Testis (tissue), 2 donors: ENCODE measurements at regions not wholly inside any gene's neighbourhood (a gene's known extent, or its start where the extent isn't known, plus 50 kb on each side); places are given as distances from the start of the nearest gene placed in this dataset.

Experiments used
- DNase-seq: peaks from one replicate; pipeline ENCODE4 v3.0.0-alpha.2; 2019
- H3K27ac ChIP-seq, 2 donors: fragments of 200-600 bp; sonication (generic); one replicate each; pipeline ENCODE4 v1.5.1; 2019
- H3K27me3 ChIP-seq: fragments of 200-600 bp; sonication (generic); one replicate; pipeline ENCODE4 v1.5.1; 2019
- H3K36me3 ChIP-seq: fragments of 200-600 bp; sonication (generic); one replicate; pipeline ENCODE4 v1.5.1; 2017; ENCODE audit warnings: low read depth; ENCODE audit errors: missing control alignments
- H3K4me1 ChIP-seq: fragments of 200-600 bp; sonication (generic); one replicate; pipeline ENCODE4 v1.5.1; 2019
- H3K4me3 ChIP-seq, 2 donors: fragments of 200-600 bp; sonication (generic); one replicate each; pipeline ENCODE4 v1.5.1; 2017 to 2019
- H3K9me3 ChIP-seq: fragments of 200-600 bp; sonication (generic); one replicate; pipeline ENCODE4 v1.5.1; 2017
- CTCF ChIP-seq, 3 experiments: fragments of 450-650 bp in 2 of 3; fragments of 200-600 bp in 1 of 3; sonication (generic) in 1 of 3; IDR thresholded peaks; one replicate each; pipeline ENCODE4 v1.5.1; 2016 to 2019; ENCODE audit warnings: antibody characterized with exemption in 3 of 3, mild to moderate bottlenecking in 2 of 3, moderate library complexity in 1 of 3
- POLR2A ChIP-seq: fragments of 450-650 bp; IDR thresholded peaks from one replicate; pipeline ENCODE4 v1.6.1; 2017; ENCODE audit warnings: antibody characterized with exemption, mild to moderate bottlenecking, moderate library complexity
- WGBS, 2 donors: methylation state at CpG; one replicate each; pipeline ENCODE4 v1.1.5; 2018; 5-methylcytosine and 5-hydroxymethylcytosine counted together
- intact Hi-C: fragments of 100-400 bp; cut with DNase I; formaldehyde crosslinking; loops from one replicate; pipeline ENCODE4 v1.15.1; 2023; ENCODE audit warnings: low total_unique reads

DNA sequence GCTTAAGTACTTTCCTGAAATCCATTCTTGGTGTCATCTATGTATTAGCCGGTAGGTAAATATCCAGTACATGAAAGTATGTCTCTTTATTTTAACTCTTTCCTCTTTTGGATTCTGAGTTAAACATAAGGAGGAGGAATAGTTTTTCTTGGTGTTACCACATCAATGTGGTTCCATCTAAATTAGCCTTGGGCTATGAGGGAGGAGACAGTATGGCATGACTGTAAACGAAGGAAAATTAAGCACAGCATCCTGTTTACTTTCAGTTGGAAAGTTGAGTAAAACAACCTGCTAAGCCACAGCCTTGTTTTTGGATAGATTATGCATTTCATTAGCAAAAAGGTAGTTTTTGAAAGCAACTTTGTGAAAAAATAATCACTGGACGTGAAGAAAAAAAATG lies 693.0 kb upstream of the SOX9 start:
- Histone ChIP-seq H3K27me3 (no peaks in the 10 kb centered on the region), H3K9me3 (no peaks in the 10 kb centered on the region), H3K4me3 (no peak overlapping the region), H3K27ac (no peak overlapping the region), H3K4me1 (no peaks in the 10 kb centered on the region), H3K36me3 (no peaks in the 10 kb centered on the region)
- intact Hi-C loops = no loop called here
- 82 to 89% methylated on average over 3 of the region's 3 CpGs for WGBS, 2 donors
- no peak for DNase-seq
- TF ChIP-seq CTCF (IDR thresholded peaks at IDR 0.05) = no peak
- no peak for TF ChIP-seq POLR2A

- H3K27ac ChIP-seq = no peak overlapping the region
- intact Hi-C loops = no loop called here
Measured at GRCh38 chr17:71428897-71429296, 691.9 kb upstream of the SOX9 start.

GRCh38 chr17:71430281-71430680 lies 690.5 kb upstream of the SOX9 start:
- Histone ChIP-seq H3K36me3 (no peaks in the 10 kb centered on the region), H3K4me3 (no peak overlapping the region), H3K27ac (no peak overlapping the region), H3K27me3 (no peaks in the 10 kb centered on the region), H3K9me3 (no peaks in the 10 kb centered on the region), H3K4me1 (no peaks in the 10 kb centered on the region)
- no peak for TF ChIP-seq POLR2A
- no peak for TF ChIP-seq CTCF (IDR thresholded peaks at IDR 0.05)
- 91% methylated on average over 5 of the region's 5 CpGs for WGBS, 2 donors
- intact Hi-C loops = no loop called here
- DNase-seq = no peak

More at GRCh38 chr17:71428897-71429296, 691.9 kb upstream of the SOX9 start:
- no peaks in the 10 kb centered on the region for H3K4me1 ChIP-seq
- no peak for DNase-seq
- H3K4me3 ChIP-seq = no peak overlapping the region
- TF ChIP-seq POLR2A = no peak
- no peak for TF ChIP-seq CTCF (IDR thresholded peaks at IDR 0.05)
- no peaks in the 10 kb centered on the region for H3K27me3 ChIP-seq
- H3K9me3 ChIP-seq = no peaks in the 10 kb centered on the region
- no peaks in the 10 kb centered on the region for H3K36me3 ChIP-seq

DNA sequence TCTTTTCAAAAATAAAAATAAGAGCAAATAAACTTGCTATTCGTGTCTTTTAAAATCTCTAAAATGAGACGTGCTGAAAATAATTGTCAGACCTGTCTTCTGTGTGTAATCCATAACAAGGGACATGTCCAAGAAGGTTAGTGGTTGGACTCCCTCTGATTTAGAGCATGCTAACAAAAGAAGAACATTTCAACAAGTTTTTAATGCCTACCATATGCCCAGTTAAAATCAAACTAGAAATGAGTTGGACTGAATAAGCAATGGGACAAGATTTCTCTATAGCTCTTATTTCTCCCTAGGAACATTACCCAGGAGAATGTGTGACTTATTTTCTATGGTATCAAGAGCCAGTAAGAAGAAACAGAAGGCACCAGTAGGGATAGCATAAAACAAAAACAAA lies 689.7 kb upstream of the SOX9 start:
- WGBS, 2 donors = 81 to 91% methylated on average over 2 of the region's 2 CpGs
- Histone ChIP-seq H3K27me3 (no peaks in the 10 kb centered on the region), H3K4me3 (no peak overlapping the region), H3K27ac (no peak overlapping the region), H3K9me3 (no peaks in the 10 kb centered on the region), H3K4me1 (no peaks in the 10 kb centered on the region), H3K36me3 (no peaks in the 10 kb centered on the region)
- no peak for DNase-seq
- intact Hi-C loops = no loop called here
- no peak for TF ChIP-seq POLR2A
- TF ChIP-seq CTCF (IDR thresholded peaks at IDR 0.05) = no peak

DNA sequence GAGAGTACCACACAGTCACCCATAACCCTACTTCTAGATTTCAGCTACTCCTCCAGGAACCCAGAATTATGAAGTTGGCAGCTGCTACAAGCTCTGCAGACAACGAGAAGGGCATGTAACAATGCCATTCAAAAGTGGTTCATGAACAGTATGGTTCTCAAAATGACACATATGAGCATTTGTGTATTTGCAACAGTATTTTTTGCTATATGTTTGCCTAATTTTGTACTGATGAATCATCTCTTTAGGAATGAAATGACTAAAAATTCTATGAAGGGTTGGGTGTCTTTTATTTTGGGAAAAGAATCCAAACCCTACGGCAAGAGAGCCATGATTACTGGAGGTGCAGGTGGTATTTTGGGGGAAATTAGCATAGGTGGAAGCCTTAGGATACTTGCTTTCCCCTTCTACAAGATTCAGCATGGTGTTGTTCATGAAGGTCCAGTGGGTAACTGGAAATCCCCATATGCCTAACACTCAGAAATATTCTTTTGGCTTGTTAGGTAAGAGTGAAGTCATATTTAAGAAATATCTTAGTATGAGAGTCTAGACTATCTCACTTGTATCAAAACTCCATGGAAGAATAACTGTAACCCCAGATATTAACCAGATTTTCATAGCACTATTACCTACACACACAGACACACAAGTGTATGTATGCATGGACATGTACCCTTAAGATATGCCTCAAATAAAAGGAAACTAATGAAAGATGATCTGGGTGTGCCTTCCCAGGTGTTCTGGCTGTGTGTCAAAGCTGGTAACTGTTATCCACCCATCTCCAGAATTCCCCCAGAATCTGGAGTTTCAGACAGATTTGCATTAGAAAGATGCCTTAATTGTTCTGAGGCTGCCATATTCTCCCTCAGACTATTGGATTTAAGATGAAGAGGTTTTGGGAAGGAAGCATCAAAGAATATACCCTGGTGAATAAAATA lies 688.2 kb upstream of the SOX9 start:
- Histone ChIP-seq H3K27ac (no peak overlapping the region), H3K4me3 (no peak overlapping the region), H3K4me1 (no peaks in the 10 kb centered on the region), H3K27me3 (no peaks in the 10 kb centered on the region), H3K9me3 (no peaks in the 10 kb centered on the region), H3K36me3 (no peaks in the 10 kb centered on the region)
- WGBS, 2 donors = 81 to 95% methylated on average over 2 of the region's 2 CpGs
- intact Hi-C loops = no loop called here
- DNase-seq = no peak
- TF ChIP-seq CTCF (IDR thresholded peaks at IDR 0.05) (no peak), POLR2A (no peak)
